ENCODE measurements at regions not wholly inside any gene's neighbourhood (a gene's known extent, or its start where the extent isn't known, plus 50 kb on each side); places are given as distances from the start of the nearest gene placed in this dataset.

DNA sequence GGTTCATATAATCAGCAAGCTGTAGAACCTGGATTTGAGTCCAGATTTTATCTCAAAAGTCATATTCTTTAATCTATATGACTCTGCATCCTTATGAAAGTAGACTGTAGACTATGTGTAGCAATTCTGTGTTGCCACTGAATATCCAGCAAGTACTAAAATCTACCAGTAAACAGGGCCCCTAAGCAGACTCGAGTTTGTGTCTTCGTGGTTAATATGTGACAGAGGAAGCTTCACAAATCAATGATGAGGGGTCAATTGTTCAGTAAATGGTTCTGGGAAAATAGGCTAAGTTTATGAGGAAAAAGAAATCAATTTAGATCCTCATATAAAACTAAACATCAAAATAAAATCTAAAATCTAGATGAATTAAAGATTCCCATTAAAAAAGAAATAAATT lies 648.5 kb upstream of the KIRREL3 start:
- TF ChIP-seq, protein P1, sequence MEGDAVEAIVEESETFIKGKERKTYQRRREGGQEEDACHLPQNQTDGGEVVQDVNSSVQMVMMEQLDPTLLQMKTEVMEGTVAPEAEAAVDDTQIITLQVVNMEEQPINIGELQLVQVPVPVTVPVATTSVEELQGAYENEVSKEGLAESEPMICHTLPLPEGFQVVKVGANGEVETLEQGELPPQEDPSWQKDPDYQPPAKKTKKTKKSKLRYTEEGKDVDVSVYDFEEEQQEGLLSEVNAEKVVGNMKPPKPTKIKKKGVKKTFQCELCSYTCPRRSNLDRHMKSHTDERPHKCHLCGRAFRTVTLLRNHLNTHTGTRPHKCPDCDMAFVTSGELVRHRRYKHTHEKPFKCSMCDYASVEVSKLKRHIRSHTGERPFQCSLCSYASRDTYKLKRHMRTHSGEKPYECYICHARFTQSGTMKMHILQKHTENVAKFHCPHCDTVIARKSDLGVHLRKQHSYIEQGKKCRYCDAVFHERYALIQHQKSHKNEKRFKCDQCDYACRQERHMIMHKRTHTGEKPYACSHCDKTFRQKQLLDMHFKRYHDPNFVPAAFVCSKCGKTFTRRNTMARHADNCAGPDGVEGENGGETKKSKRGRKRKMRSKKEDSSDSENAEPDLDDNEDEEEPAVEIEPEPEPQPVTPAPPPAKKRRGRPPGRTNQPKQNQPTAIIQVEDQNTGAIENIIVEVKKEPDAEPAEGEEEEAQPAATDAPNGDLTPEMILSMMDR (conservative IDR thresholded peaks at IDR 0.05 in 1 of 2, IDR thresholded peaks at IDR 0.05 in 1 of 2; ENCODE audit: extremely low read depth in 1 of 2, insufficient read depth in 1 of 2, low read depth in 1 of 2, low read length in 2 of 2) = no peak
- TF ChIP-seq EZH2 (IDR thresholded peaks at IDR 0.05; ENCODE audit: borderline replicate concordance, low read length) = no peak
